ENCODE measurements at regions not wholly inside any gene's neighbourhood (a gene's known extent, or its start where the extent isn't known, plus 50 kb on each side); places are given as distances from the start of the nearest gene placed in this dataset.

DNA sequence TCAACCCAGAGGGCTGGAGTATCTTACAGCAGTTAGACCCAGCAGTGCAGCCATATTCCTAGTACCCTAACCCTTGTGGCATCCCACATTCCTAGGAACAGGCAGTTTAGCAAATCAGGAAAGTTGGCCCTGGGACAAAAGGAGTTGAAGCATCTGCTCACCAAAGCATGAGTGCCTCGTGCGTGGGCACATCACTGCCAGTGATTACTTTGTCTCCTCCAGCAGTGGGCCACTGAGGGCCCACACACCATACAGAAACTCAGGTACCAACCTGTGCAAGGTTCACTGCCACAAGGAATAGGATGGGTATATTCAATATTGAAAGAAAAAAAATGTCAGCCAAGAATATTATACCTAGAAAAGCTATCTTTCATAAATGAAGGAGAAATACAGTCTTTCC is 227.5 kb upstream of the CNTN5 start:
- TF ChIP-seq POLR2A (IDR thresholded peaks at IDR 0.05): no peak
- TF ChIP-seq, protein P1, sequence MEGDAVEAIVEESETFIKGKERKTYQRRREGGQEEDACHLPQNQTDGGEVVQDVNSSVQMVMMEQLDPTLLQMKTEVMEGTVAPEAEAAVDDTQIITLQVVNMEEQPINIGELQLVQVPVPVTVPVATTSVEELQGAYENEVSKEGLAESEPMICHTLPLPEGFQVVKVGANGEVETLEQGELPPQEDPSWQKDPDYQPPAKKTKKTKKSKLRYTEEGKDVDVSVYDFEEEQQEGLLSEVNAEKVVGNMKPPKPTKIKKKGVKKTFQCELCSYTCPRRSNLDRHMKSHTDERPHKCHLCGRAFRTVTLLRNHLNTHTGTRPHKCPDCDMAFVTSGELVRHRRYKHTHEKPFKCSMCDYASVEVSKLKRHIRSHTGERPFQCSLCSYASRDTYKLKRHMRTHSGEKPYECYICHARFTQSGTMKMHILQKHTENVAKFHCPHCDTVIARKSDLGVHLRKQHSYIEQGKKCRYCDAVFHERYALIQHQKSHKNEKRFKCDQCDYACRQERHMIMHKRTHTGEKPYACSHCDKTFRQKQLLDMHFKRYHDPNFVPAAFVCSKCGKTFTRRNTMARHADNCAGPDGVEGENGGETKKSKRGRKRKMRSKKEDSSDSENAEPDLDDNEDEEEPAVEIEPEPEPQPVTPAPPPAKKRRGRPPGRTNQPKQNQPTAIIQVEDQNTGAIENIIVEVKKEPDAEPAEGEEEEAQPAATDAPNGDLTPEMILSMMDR (IDR thresholded peaks at IDR 0.05): no peak

Data from breast epithelium (tissue), 3 donors.